Spinal cord (tissue), 9 donors: ENCODE measurements at regions not wholly inside any gene's neighbourhood (a gene's known extent, or its start where the extent isn't known, plus 50 kb on each side); places are given as distances from the start of the nearest gene placed in this dataset.

Source experiments
- DNase-seq, 6 donors: peaks; one replicate each; pipeline versions ENCODE4 v3.0.0 to v3.0.0-alpha.2; 2013 to 2015; ENCODE audit warnings: low spot score in 6 of 6, low read depth in 4 of 6
- H3K27ac ChIP-seq: one replicate; pipeline ENCODE4 v1.5.1; 2013; ENCODE audit warnings: low read depth, low read length, control low read depth
- H3K27me3 ChIP-seq: one replicate; pipeline ENCODE4 v1.6.1; 2013; ENCODE audit warnings: low read length; ENCODE audit not compliant: control insufficient read depth, insufficient read depth
- H3K36me3 ChIP-seq: one replicate; pipeline ENCODE4 v1.6.1; 2013; ENCODE audit warnings: low read length; ENCODE audit not compliant: control insufficient read depth, insufficient read depth
- H3K4me1 ChIP-seq: one replicate; pipeline ENCODE4 v1.6.1; 2013; ENCODE audit warnings: low read length; ENCODE audit not compliant: control insufficient read depth, insufficient read depth
- H3K4me3 ChIP-seq: one replicate; pipeline ENCODE4 v1.5.1; 2013; ENCODE audit warnings: low read depth, low read length, control low read depth
- H3K9me3 ChIP-seq: one replicate; pipeline ENCODE4 v1.6.1; 2013; ENCODE audit warnings: low read length; ENCODE audit not compliant: control insufficient read depth, insufficient read depth
- WGBS: methylation state at CpG from one replicate; pipeline ENCODE4 v1.1.5; 2013; ENCODE audit warnings: missing lambda C conversion rate; ENCODE audit not compliant: insufficient coverage; 5-methylcytosine and 5-hydroxymethylcytosine counted together
- donor health status: healthy.

- H3K36me3 ChIP-seq = no peaks in the 10 kb centered on the region
- no peak overlapping the region for H3K4me3 ChIP-seq
- DNase-seq = no peak
- H3K4me1 ChIP-seq = peaks cover 2% of the 10 kb centered on the region
- no peaks in the 10 kb centered on the region for H3K9me3 ChIP-seq
- 69% methylated on average over 2 of the region's 3 CpGs for WGBS
- H3K27me3 ChIP-seq = no peaks in the 10 kb centered on the region
- no peak overlapping the region for H3K27ac ChIP-seq
Measured at GRCh38 chr5:142498298-142498697, 173.5 kb upstream of the SPRY4 start.

GRCh38 chr5:142495531-142495930, 170.7 kb upstream of the SPRY4 start:
- WGBS = no CpG with 5 or more reads among the region's 2 CpGs
- Histone ChIP-seq H3K27me3 (no peaks in the 10 kb centered on the region), H3K4me3 (no peak overlapping the region), H3K36me3 (no peaks in the 10 kb centered on the region), H3K27ac (peak overlapping the region; percentile 69), H3K9me3 (no peaks in the 10 kb centered on the region), H3K4me1 (peaks cover 15% of the 10 kb centered on the region)
- DNase-seq = peak in 1 of 6 donors; percentile 39

- Histone ChIP-seq H3K4me1 (peaks cover 16% of the 10 kb centered on the region), H3K27ac (no peak overlapping the region), H3K36me3 (no peaks in the 10 kb centered on the region), H3K27me3 (no peaks in the 10 kb centered on the region), H3K4me3 (no peak overlapping the region), H3K9me3 (no peaks in the 10 kb centered on the region)
- 100% methylated on average over 1 of the region's 9 CpGs for WGBS
- no peak for DNase-seq
Measured at GRCh38 chr5:142493875-142494518, 169.2 kb upstream of the SPRY4 start.

GRCh38 chr5:142492781-142493281, 168.0 kb upstream of the SPRY4 start:
- 44% methylated on average over 3 of the region's 6 CpGs for WGBS
- Histone ChIP-seq H3K36me3 (no peaks in the 10 kb centered on the region), H3K4me3 (no peak overlapping the region), H3K27me3 (no peaks in the 10 kb centered on the region), H3K9me3 (no peaks in the 10 kb centered on the region), H3K4me1 (peaks cover 14% of the 10 kb centered on the region), H3K27ac (peak overlapping the region; percentile 76)
- peak in 1 of 6 donors; percentile 21 for DNase-seq

GRCh38 chr5:142491679-142492078, 166.9 kb upstream of the SPRY4 start:
- peaks cover 19% of the 10 kb centered on the region for H3K4me1 ChIP-seq
- H3K4me3 ChIP-seq = no peak overlapping the region
- DNase-seq = no peak
- no peaks in the 10 kb centered on the region for H3K36me3 ChIP-seq
- 78% methylated on average over 1 of the region's 8 CpGs for WGBS
- H3K27ac ChIP-seq = peak overlapping the region; percentile 76
- no peaks in the 10 kb centered on the region for H3K27me3 ChIP-seq
- no peaks in the 10 kb centered on the region for H3K9me3 ChIP-seq

- peak in 2 of 6 donors; percentile 79 to 80 for DNase-seq
- H3K27ac ChIP-seq = peak overlapping the region; percentile 76
Measured at GRCh38 chr5:142491270-142491669, 166.4 kb upstream of the SPRY4 start.

GRCh38 chr5:142486581-142486980, 161.8 kb upstream of the SPRY4 start:
- no peak overlapping the region for H3K27ac ChIP-seq
- DNase-seq = no peak
- H3K4me1 ChIP-seq = peaks cover 16% of the 10 kb centered on the region
- WGBS = no CpG with 5 or more reads among the region's 2 CpGs
- H3K36me3 ChIP-seq = no peaks in the 10 kb centered on the region
- H3K9me3 ChIP-seq = no peaks in the 10 kb centered on the region
- H3K27me3 ChIP-seq = no peaks in the 10 kb centered on the region
- H3K4me3 ChIP-seq = no peak overlapping the region

More at GRCh38 chr5:142491270-142491669, 166.4 kb upstream of the SPRY4 start:
- Histone ChIP-seq H3K4me1 (peaks cover 19% of the 10 kb centered on the region), H3K27me3 (no peaks in the 10 kb centered on the region), H3K36me3 (no peaks in the 10 kb centered on the region), H3K4me3 (no peak overlapping the region), H3K9me3 (no peaks in the 10 kb centered on the region)
- WGBS = 20% methylated on average over 1 of the region's 8 CpGs

GRCh38 chr5:142486020-142486419, 161.2 kb upstream of the SPRY4 start:
- no peaks in the 10 kb centered on the region for H3K27me3 ChIP-seq
- H3K4me3 ChIP-seq = no peak overlapping the region
- no peaks in the 10 kb centered on the region for H3K9me3 ChIP-seq
- DNase-seq = no peak
- 100% methylated on average over 1 of the region's 2 CpGs for WGBS
- H3K36me3 ChIP-seq = no peaks in the 10 kb centered on the region
- peaks cover 11% of the 10 kb centered on the region for H3K4me1 ChIP-seq
- no peak overlapping the region for H3K27ac ChIP-seq

GRCh38 chr5:142484821-142485387, 160.1 kb upstream of the SPRY4 start:
- Histone ChIP-seq H3K36me3 (no peaks in the 10 kb centered on the region), H3K4me1 (peaks cover 5% of the 10 kb centered on the region), H3K27me3 (no peaks in the 10 kb centered on the region), H3K9me3 (no peaks in the 10 kb centered on the region), H3K27ac (no peak overlapping the region), H3K4me3 (no peak overlapping the region)
- WGBS = 100% methylated on average over 1 of the region's 2 CpGs
- no peak for DNase-seq

GRCh38 chr5:142482207-142482606, 157.4 kb upstream of the SPRY4 start:
- no peaks in the 10 kb centered on the region for H3K27me3 ChIP-seq
- WGBS = no CpG with 5 or more reads among the region's 2 CpGs
- H3K4me3 ChIP-seq = no peak overlapping the region
- H3K9me3 ChIP-seq = no peaks in the 10 kb centered on the region
- H3K4me1 ChIP-seq = peaks cover under 1% of the 10 kb centered on the region
- no peak overlapping the region for H3K27ac ChIP-seq
- DNase-seq = no peak
- H3K36me3 ChIP-seq = no peaks in the 10 kb centered on the region
